Subcutaneous abdominal adipose tissue (tissue), 5 donors: ENCODE measurements at regions not wholly inside any gene's neighbourhood (a gene's known extent, or its start where the extent isn't known, plus 50 kb on each side); places are given as distances from the start of the nearest gene placed in this dataset.

Experiments
- H3K27ac ChIP-seq: one replicate; pipeline ENCODE4 v1.7.0; 2013; ENCODE audit warnings: low read depth, mild to moderate bottlenecking, inconsistent platforms, low read length, moderate library complexity
- H3K27me3 ChIP-seq, 5 donors: one replicate each; pipeline ENCODE4 v1.7.0; 2013; ENCODE audit warnings: low read length in 5 of 5, inconsistent platforms in 1 of 5; ENCODE audit not compliant: control insufficient read depth in 5 of 5, insufficient read depth in 4 of 5
- H3K36me3 ChIP-seq, 5 donors: one replicate each; pipeline ENCODE4 v1.7.0; 2013; ENCODE audit warnings: low read length in 5 of 5; ENCODE audit not compliant: control insufficient read depth in 5 of 5, insufficient read depth in 5 of 5
- H3K4me1 ChIP-seq, 5 donors: one replicate each; pipeline ENCODE4 v1.7.0; 2013; ENCODE audit warnings: low read length in 5 of 5, mild to moderate bottlenecking in 3 of 5, moderate library complexity in 1 of 5; ENCODE audit not compliant: control insufficient read depth in 5 of 5, insufficient read depth in 5 of 5
- H3K4me3 ChIP-seq, 5 donors: one replicate each; pipeline ENCODE4 v1.7.0; 2013; ENCODE audit warnings: low read length in 5 of 5, low read depth in 1 of 5
- H3K9ac ChIP-seq, 5 donors: one replicate each; pipeline ENCODE4 v1.7.0; 2013; ENCODE audit warnings: low read length in 5 of 5, mild to moderate bottlenecking in 4 of 5, moderate library complexity in 3 of 5
- H3K9me3 ChIP-seq, 5 donors: one replicate each; pipeline ENCODE4 v1.7.0; 2013; ENCODE audit warnings: low read length in 5 of 5; ENCODE audit not compliant: control insufficient read depth in 5 of 5
- donor health status: healthy.
- donor health status: healthy.
- donor health status: healthy.
- donor health status: healthy.
- donor health status: healthy.

DNA sequence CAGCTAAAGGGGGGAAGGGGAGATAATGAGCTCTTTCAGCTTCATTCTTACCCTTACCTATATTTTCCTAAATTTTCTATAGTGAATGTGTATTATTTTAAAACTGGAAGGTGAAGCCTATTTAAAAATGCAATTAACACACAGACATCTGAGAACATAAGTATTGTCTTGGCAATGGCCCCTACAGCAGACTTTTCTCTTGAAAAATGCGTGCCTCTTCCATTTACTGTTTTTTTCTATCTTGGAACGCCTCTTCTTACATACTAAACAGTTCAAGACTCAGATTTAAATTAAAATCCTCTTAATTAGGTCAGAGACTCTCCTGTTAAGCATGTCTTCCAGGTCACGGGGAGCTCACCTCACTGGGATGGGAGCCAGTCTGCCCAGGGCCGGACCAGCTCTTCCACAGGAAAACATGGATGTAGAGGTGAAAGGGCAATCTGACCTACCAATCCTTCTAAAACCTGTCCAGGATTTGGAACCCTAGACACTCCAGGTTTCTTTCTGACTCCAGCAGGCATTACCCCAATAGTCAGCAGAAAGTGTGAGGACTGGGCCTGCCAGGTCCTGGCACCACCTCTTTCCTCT, 137.3 kb downstream of the ZNF281 start:
- no peaks in the 10 kb centered on the region for H3K9me3 ChIP-seq

DNA sequence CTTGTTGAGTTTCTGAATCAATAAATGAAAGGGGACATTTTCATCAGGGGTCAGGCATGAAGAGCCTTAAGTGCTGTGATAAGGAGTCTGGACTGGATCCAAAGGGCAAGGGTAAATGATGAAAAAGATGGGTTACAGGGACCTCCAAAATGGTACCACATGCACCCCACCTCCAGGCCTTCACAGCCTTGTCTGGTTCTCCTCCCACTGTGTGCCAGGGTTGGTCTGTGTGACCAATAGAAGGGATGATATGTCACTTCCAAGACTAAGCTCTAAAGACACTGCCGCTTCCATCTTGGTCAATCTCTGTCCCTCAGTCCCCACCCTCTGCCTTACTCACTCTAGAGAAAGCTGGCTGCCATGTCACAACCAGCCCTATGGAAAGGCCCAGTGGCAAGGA, 140.6 kb downstream of the ZNF281 start:
- no peaks in the 10 kb centered on the region for H3K36me3 ChIP-seq
- H3K27me3 ChIP-seq: no peaks in the 10 kb centered on the region
- H3K4me1 ChIP-seq: no peaks in the 10 kb centered on the region
- H3K27ac ChIP-seq: no peak overlapping the region
- H3K9ac ChIP-seq: no peak overlapping the region
- H3K9me3 ChIP-seq: no peaks in the 10 kb centered on the region
- H3K4me3 ChIP-seq: no peak overlapping the region

More for the DNA sequence above, 137.3 kb downstream of the ZNF281 start:
- Histone ChIP-seq H3K27me3 (no peaks in the 10 kb centered on the region), H3K36me3 (no peaks in the 10 kb centered on the region), H3K4me1 (peaks cover 0 to 15% (median 0%) of the 10 kb centered on the region in 5 donors), H3K9ac (no peak overlapping the region), H3K27ac (no peak overlapping the region), H3K4me3 (no peak overlapping the region)

DNA sequence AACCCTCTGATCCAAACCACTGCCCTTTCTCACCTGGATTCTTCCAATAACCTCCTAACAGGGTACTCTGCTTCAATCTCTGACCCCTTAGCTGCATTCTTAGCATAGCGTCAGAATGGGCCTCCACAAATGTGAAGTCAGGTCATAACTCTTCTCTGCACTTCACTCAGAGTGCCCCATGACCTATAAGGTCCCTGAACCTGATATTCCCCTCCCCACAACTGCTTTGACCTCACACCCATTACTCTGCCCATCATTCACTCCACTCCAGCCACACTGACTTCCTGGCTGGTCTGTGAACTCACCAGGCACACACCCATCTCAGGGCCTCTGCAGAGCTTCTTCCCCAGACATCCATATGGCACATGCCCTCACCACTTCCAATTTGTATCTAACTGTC, 141.9 kb downstream of the ZNF281 start:
- Histone ChIP-seq H3K27me3 (no peaks in the 10 kb centered on the region), H3K4me3 (no peak overlapping the region), H3K9ac (no peak overlapping the region), H3K9me3 (no peaks in the 10 kb centered on the region), H3K27ac (no peak overlapping the region), H3K36me3 (no peaks in the 10 kb centered on the region), H3K4me1 (no peaks in the 10 kb centered on the region)

DNA sequence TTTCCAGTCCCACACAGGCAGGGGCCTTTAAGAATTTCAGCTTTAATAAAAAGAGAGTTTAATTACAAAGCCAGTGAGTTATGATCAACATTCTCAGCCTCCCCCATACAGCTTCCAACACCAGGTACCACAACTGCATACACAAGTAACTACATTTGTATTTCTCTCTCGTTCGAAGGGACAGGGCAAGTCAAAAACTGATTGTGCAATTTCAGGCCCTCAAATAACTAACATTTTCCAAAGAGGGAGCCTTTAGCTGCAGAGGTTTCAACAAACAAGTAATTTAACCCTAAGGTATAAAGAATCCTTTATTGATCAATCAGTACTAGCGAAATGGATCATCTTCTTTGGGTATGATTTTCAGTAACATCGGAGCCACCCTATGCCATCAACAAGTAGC, 142.4 kb downstream of the ZNF281 start:
- Histone ChIP-seq H3K9ac (no peak overlapping the region), H3K36me3 (no peaks in the 10 kb centered on the region), H3K9me3 (no peaks in the 10 kb centered on the region), H3K4me3 (no peak overlapping the region), H3K27ac (no peak overlapping the region), H3K27me3 (no peaks in the 10 kb centered on the region), H3K4me1 (no peaks in the 10 kb centered on the region)

DNA sequence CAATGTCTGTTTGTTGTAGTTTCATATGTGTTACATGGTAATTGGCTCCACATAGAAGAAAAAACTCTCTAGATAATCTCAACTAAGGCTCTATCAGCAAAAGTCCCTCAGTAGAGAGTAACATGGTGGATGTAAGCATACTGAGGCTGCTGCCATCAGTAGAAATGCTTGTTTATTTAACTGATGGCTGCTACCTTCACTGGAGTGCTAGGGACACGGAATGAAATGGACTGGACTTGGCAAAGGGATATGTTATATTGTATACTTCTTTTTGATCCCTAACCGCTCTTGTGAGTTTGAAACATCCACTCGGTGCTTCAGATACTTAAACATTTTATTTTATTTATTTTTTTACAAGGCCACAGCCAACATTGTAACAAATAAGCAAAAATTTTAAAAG, 143.0 kb downstream of the ZNF281 start:
- H3K4me1 ChIP-seq: no peaks in the 10 kb centered on the region

DNA sequence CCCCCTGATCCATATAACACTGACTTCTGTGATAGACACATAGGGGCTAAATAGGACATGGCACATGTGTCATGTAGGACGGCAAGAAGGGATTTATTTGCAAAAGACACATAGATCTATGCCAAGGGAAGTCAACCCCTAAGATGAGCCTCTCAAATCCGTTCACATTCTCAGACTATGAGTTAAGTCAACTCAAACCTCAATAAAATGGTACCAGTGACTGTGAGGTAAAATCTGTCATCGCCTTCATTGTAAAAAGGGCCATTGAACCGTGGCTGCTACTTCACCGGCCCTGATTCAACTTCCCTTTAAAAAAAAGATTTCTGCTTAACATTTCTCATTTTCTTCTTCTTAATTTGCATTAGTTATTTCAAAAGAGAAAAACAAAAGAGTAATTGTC, 144.0 kb downstream of the ZNF281 start:
- Histone ChIP-seq H3K27me3 (no peaks in the 10 kb centered on the region), H3K9ac (no peak overlapping the region), H3K4me1 (no peaks in the 10 kb centered on the region), H3K4me3 (no peak overlapping the region), H3K36me3 (no peaks in the 10 kb centered on the region), H3K9me3 (no peaks in the 10 kb centered on the region), H3K27ac (no peak overlapping the region)

More for the DNA sequence above, 143.0 kb downstream of the ZNF281 start:
- Histone ChIP-seq H3K4me3 (no peak overlapping the region), H3K27ac (no peak overlapping the region), H3K9ac (no peak overlapping the region), H3K36me3 (no peaks in the 10 kb centered on the region), H3K27me3 (no peaks in the 10 kb centered on the region), H3K9me3 (no peaks in the 10 kb centered on the region)

DNA sequence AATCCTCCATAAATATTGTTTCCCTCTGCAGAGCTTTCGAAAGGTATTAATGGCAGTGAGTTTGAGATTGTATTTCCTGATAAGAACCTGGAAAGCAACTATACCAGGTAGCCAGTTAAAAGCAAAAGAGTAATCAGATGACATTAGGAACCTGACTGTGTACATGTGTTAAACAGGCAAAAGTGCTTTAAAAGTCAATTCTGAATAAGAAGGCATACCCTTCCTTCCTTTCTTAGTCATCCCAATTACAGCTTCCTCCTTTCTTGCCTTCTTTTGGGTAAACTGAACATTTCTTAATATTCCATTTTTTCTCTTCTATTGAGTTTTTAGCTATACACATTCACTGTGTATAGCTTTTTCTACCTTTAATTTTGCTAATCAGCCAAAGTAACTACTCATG, 144.7 kb downstream of the ZNF281 start:
- no peaks in the 10 kb centered on the region for H3K4me1 ChIP-seq
- H3K9me3 ChIP-seq: no peaks in the 10 kb centered on the region
- no peak overlapping the region for H3K4me3 ChIP-seq
- no peaks in the 10 kb centered on the region for H3K36me3 ChIP-seq
- no peak overlapping the region for H3K9ac ChIP-seq
- H3K27me3 ChIP-seq: no peaks in the 10 kb centered on the region
- H3K27ac ChIP-seq: no peak overlapping the region

DNA sequence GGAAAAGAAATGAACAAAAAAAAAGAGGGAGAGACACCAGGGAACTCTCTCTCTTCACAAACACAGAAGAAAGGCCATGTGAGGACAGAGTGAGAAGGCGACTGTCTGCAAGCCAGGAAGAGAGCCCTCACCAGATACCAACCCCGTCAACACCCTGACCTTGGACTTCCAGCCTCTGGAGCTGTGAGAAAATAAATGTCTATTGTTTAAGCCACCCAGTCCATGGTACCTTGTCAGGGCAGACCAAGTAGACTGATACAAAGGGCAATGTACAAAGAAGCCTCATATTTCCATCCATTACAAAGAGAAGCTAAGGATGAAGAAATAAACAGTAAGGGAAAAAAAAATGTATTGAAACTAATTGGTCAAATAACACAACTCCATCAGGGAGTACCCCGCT, 146.6 kb downstream of the ZNF281 start:
- Histone ChIP-seq H3K27me3 (no peaks in the 10 kb centered on the region), H3K9me3 (no peaks in the 10 kb centered on the region), H3K27ac (no peak overlapping the region), H3K4me3 (no peak overlapping the region), H3K36me3 (no peaks in the 10 kb centered on the region), H3K9ac (no peak overlapping the region), H3K4me1 (no peaks in the 10 kb centered on the region)

DNA sequence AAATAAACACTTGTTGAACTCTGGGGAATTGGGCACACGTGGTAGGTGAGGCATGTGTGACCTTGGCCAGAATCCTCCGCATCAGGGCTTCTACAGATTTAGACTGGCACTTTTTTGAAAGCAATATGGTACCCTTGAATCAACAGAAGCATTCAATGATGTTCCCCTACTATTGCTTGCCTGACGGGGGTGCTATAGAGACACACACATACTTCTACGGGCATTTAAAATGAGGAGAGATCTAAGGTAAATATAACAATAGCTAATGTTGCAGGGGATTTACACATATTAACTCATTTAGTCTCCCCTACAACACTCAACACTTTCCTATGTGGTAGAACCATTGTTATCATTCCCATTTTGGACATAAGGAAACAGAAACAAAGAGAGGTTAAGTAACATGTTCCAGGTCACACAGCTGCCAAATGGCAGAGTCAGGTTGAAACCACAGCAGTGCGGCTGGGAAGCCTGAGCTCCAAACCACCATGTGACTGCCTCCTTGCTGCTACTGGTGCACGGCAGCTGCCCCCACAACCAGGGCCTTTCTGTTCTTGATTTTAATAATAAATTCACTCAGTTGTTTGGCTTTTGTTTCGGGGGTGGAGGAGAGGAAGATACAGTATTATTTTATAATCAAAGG, 147.4 kb downstream of the ZNF281 start:
- Histone ChIP-seq H3K4me1 (no peaks in the 10 kb centered on the region), H3K27ac (no peak overlapping the region), H3K36me3 (no peaks in the 10 kb centered on the region), H3K27me3 (no peaks in the 10 kb centered on the region), H3K9me3 (no peaks in the 10 kb centered on the region), H3K4me3 (no peak overlapping the region), H3K9ac (no peak overlapping the region)

DNA sequence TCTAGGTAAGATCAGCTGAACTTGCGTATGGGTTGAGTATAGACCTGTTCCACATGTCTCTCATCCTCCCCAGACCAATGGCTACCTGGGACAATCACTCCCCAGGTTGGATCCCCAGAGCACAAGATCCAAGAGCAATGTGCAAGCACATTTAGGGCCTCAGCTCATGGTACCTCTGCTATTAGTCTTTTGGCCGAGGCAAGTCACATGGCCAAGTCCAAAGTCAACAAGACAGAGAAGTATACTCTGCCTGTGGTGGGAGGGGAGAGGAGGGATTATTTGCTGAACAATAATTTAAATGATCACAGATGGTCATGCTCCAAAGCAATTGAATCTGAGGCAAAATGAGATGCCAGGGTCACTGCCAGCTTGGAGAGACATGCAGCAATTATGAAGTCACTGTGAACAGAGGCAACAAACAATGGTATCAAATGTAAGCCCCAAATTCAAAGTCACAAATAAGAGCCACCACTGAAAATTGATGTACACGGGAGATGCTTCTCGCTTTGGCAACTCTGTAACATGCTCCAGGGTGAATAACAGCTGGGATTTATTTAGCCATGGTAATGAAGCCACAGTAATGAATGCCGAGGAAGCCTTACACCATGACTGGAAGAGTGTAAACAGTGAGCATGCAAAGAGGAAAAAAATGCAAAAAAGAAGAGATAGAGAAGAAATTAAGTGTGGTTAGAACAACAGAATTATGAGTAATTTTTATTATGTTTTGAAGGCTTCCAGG, 149.1 kb downstream of the ZNF281 start:
- H3K4me3 ChIP-seq: no peak overlapping the region
- H3K9ac ChIP-seq: no peak overlapping the region
- H3K36me3 ChIP-seq: no peaks in the 10 kb centered on the region
- no peaks in the 10 kb centered on the region for H3K27me3 ChIP-seq
- no peaks in the 10 kb centered on the region for H3K9me3 ChIP-seq
- no peak overlapping the region for H3K27ac ChIP-seq
- no peaks in the 10 kb centered on the region for H3K4me1 ChIP-seq
